Mucosa of descending colon (tissue), 3 donors: ENCODE measurements at regions not wholly inside any gene's neighbourhood (a gene's known extent, or its start where the extent isn't known, plus 50 kb on each side); places are given as distances from the start of the nearest gene placed in this dataset.

Experiments used
- ATAC-seq: fragments of 200-7000 bp; cut with Tn5 transposase; one replicate; pipeline ENCODE4 v1.9.1; 2020; ENCODE audit warnings: mild to moderate bottlenecking, moderate library complexity
- DNase-seq, 3 donors: peaks; one replicate each; pipeline ENCODE4 v3.0.0-alpha.2; 2020
- H3K36me3 ChIP-seq: fragments of 200-600 bp; one replicate; pipeline ENCODE4 v1.8.0; 2021; ENCODE audit warnings: low read depth, mild to moderate bottlenecking
- H3K4me1 ChIP-seq: fragments of 200-600 bp; one replicate; pipeline ENCODE4 v1.8.0; 2021; ENCODE audit warnings: low read depth, mild to moderate bottlenecking
- H3K4me3 ChIP-seq: fragments of 200-600 bp; one replicate; pipeline ENCODE4 v1.8.0; 2021; ENCODE audit warnings: mild to moderate bottlenecking
- H3K9me3 ChIP-seq: fragments of 200-600 bp; one replicate; pipeline ENCODE4 v1.8.0; 2021; ENCODE audit warnings: mild to moderate bottlenecking
- intact Hi-C, 2 donors: fragments of 100-400 bp; cut with DNase I in 1 of 2; cut with micrococcal nuclease in 1 of 2; formaldehyde crosslinking; loops; one replicate each; pipeline versions ENCODE4 v1.11.0 to v1.11.1; 2022; cut with DNase I, micrococcal nuclease
- TF ChIP-seq, protein P1 (sequence below): fragments of 200-600 bp; IDR thresholded peaks from one replicate; pipeline ENCODE4 v1.8.0; 2022; ENCODE audit warnings: antibody characterized with exemption, mild to moderate bottlenecking
- donor health status: DM: no; HTN: no; CAD: no; lungs with moderate emphysema.
- donor health status: DM: no; HTN: no; CAD: no.
- donor health status: DM: no; HTN: yes; CAD: no.

DNA sequence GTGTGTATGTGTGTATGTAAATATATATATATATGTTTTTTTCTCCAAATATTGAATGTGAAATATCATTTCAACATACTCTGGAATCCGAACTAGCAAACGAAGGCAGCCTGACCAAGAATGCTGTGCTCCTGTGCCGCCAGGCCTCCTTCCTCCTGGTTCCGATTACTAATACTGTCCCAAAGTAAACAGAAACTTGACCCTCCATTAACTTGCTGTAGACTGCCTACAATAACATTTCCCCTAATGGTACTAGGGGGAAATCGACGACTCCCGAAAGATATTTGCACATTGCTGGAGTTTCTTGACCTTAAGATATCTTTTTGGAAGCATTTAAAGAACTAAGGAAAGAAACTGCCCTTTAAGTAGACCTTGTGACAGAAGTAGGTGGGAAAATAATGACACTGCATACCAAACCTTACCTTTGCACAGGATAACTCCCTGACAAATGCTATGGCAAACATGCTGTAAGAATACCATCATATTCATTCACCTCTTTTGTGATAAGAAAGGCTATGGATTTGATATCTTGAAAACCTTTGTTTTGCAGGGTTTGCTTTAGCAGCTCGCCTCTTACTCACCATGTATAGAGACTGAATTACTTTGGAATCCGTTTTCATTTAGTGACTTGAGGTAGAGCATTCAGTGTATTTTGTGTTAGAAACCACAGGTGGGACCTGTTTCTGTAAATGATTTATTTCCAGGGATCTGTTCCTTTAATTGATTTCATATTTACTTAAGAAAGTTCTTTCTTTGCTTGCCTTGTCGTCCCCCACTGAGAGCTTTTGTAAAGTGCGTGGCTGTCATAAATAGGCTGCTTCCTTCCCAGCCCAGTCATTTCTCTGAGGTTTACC, 80.1 kb downstream of the KLF5 start:
- peaks cover 29% of the 10 kb centered on the region for H3K4me1 ChIP-seq
- no peaks in the 10 kb centered on the region for H3K36me3 ChIP-seq
- DNase-seq (peak in 1 of 3 donors; percentile 52), ATAC-seq (peak; percentile 78)
- intact Hi-C loops = no loop called here
- TF ChIP-seq, protein P1, sequence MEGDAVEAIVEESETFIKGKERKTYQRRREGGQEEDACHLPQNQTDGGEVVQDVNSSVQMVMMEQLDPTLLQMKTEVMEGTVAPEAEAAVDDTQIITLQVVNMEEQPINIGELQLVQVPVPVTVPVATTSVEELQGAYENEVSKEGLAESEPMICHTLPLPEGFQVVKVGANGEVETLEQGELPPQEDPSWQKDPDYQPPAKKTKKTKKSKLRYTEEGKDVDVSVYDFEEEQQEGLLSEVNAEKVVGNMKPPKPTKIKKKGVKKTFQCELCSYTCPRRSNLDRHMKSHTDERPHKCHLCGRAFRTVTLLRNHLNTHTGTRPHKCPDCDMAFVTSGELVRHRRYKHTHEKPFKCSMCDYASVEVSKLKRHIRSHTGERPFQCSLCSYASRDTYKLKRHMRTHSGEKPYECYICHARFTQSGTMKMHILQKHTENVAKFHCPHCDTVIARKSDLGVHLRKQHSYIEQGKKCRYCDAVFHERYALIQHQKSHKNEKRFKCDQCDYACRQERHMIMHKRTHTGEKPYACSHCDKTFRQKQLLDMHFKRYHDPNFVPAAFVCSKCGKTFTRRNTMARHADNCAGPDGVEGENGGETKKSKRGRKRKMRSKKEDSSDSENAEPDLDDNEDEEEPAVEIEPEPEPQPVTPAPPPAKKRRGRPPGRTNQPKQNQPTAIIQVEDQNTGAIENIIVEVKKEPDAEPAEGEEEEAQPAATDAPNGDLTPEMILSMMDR = no peak
- no peak overlapping the region for H3K4me3 ChIP-seq
- H3K9me3 ChIP-seq = no peaks in the 10 kb centered on the region

DNA sequence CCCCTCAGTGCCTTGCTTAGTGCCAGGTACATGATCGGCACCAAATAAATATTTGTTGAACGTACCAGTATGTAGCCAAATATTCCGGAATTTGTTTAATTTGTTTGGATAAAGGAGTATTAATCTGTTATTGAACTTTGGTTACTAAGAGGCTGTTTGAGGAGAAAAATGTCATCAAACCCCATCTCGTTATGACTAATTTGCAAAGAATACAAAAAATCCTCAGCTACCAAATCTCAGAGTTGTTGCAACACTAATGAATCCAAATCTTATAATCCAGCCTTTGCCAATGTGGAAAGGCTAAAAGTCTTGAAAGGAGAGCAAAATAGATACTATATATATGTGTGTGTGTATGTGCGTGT, 79.5 kb downstream of the KLF5 start:
- ATAC-seq (no peak), DNase-seq (no peak)
- peaks cover 32% of the 10 kb centered on the region for H3K4me1 ChIP-seq
- H3K9me3 ChIP-seq = no peaks in the 10 kb centered on the region
- intact Hi-C loops = no loop called here
- H3K4me3 ChIP-seq = no peak overlapping the region
- TF ChIP-seq, protein P1 = no peak
- H3K36me3 ChIP-seq = no peaks in the 10 kb centered on the region

DNA sequence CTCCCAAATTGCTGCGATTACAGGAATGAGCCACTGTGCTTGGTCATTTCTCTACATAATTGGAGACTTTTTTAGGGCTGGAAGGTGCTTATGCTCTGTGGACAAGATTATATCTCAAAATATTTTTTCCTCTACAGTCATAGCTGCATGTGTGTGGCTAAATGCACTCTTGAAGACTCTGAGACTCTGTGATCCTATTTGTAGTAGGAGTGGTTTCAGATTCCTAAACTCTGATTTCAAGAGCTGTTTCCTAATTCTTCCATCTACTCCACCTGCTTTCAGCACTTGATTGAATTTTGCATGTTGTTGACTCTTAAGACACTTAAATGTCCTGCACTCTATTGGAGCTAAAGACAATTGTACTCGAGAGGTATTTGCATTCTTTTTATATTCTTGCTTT, 78.0 kb downstream of the KLF5 start:
- ATAC-seq = no peak
- Histone ChIP-seq H3K9me3 (no peaks in the 10 kb centered on the region), H3K4me3 (no peak overlapping the region), H3K4me1 (peaks cover 35% of the 10 kb centered on the region), H3K36me3 (no peaks in the 10 kb centered on the region)
- intact Hi-C loops = no loop called here
- TF ChIP-seq, protein P1 = no peak
- no peak for DNase-seq

DNA sequence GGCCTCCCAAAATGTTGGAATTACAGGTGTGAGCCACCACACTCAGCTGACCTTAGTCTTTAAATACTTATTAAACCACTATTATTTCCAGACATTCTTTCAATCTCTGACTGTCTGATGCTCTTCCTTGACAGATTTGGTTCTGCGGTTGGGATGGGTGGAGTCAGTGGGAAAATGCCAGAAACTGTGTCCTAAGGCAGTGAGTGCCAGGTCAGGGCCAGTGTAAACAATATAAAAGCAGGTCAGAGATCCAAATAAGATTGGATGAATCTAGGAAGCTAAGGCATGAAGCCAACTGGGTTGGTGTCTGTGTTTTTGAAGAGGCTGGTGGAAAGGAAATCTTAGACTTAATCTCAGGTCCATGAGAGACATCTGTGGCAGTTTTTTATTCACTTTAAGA, 74.7 kb downstream of the KLF5 start:
- Histone ChIP-seq H3K4me3 (no peak overlapping the region), H3K4me1 (peaks cover 28% of the 10 kb centered on the region), H3K9me3 (no peaks in the 10 kb centered on the region), H3K36me3 (no peaks in the 10 kb centered on the region)
- TF ChIP-seq, protein P1 = no peak
- ATAC-seq = peak; percentile 92
- intact Hi-C loops = no loop called here
- DNase-seq = peak in 2 of 3 donors; percentile 56 to 79

DNA sequence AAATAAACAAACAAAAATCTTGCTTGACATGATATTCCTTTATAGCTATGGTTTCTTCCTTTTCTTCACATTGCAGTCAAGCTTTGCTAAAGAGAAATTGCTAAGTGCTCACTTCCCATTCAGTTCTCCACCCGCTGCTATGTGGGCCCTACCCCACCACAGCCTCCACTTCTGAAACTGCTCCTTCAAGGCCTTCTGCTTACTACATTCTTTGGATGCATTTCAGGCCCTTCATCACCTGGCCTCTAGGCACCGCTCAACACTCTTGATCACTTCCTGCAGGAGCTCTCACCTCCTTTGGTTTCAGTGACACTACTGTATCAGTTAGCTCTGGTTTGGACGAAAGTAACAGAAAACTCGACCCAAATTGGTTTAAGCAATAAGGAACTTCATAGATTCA, 72.4 kb downstream of the KLF5 start:
- Histone ChIP-seq H3K36me3 (no peaks in the 10 kb centered on the region), H3K4me3 (no peak overlapping the region), H3K9me3 (no peaks in the 10 kb centered on the region), H3K4me1 (peaks cover 13% of the 10 kb centered on the region)
- intact Hi-C loops = no loop called here
- TF ChIP-seq, protein P1 = no peak
- ATAC-seq (no peak), DNase-seq (no peak)
